Stimulated activated CD8-positive, alpha-beta memory T cell treated with anti-CD3 and anti-CD28 coated beads, Interleukin-15, amount 100 ng/mL, for 48 hours (primary cell): ENCODE measurements at regions not wholly inside any gene's neighbourhood (a gene's known extent, or its start where the extent isn't known, plus 50 kb on each side); places are given as distances from the start of the nearest gene placed in this dataset.

Experiments used
- DNase-seq, 2 donors: peaks; one replicate each; pipeline ENCODE4 v3.0.0-alpha.2; 2020; ENCODE audit warnings: low read depth in 2 of 2

GRCh38 chr6:140985679-140986275, 1146.9 kb upstream of the GJE1 start:
- DNase-seq: no peak

DNA sequence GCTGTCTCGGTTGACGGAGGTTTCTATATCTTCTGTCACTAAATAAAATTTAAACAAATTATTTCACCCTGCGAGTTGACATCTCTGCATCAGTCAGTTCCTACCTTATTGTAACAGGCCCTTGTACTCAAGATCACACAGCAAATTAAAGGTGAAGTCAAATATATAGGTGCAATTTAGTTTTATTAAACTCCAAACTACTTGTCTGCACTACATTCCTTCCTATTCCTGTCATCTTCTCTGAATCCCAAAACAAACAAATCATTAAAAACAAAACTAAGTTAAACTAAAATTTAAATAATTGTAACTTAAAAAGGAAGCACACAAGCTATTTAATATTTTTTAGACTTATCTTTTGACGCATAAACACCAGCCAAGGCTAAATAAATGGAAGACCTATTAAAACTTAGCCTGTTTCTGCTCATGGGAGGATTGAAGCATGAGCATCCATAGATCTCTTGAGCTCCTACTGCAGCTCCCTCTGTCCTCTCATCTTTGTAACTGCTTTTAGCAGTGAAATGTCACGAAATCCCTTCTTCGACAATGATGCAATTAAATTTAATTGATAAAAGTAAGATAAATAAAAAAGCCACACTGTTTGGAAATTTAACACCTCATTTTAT, 1152.3 kb upstream of the GJE1 start:
- DNase-seq: no peak

DNA sequence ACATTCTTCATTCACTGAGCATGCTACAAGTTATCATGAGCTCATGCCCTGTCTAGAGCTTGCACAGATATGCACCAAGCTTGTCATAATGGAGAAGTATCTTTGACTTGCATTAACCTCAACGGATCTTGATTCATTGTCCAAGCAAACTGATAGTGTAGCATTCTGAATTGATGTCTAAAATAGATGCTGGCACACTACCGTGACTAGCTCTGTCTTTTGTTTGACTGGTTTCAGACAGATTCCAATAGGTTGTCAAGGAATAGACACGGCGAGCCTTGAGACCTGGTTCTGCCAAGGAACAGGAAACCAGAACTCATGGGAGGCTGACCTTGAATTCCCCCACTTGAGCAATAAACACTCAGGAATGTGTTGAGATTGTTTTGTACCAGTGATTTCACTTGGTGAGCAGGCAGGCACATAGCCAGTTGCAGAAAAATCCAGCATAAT, 1153.1 kb upstream of the GJE1 start:
- no peak for DNase-seq

DNA sequence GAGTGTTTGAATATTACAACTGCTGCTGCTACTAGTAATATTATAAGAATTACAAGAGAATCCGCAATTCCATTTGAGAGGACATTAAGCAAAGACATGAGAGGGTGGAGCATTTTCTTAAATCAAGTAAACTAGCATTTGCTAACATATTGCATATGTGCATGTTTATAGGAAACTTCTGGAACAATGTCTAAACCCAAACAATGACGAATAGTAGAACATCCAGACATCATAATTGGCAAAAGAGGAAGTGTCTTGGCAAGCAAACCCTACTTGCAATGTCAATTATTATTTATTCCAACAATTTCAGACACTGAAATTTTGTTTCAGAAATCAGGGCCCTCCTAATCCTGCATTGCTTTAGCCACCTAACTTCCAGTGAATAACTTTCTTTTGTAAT, 1155.3 kb upstream of the GJE1 start:
- no peak for DNase-seq

- DNase-seq: no peak
These were observed 1155.9 kb upstream of the GJE1 start for GRCh38 chr6:140976806-140977205.

GRCh38 chr6:140970485-140970884, 1162.2 kb upstream of the GJE1 start:
- DNase-seq: no peak

GRCh38 chr6:140968062-140968461, 1164.7 kb upstream of the GJE1 start:
- no peak for DNase-seq

DNA sequence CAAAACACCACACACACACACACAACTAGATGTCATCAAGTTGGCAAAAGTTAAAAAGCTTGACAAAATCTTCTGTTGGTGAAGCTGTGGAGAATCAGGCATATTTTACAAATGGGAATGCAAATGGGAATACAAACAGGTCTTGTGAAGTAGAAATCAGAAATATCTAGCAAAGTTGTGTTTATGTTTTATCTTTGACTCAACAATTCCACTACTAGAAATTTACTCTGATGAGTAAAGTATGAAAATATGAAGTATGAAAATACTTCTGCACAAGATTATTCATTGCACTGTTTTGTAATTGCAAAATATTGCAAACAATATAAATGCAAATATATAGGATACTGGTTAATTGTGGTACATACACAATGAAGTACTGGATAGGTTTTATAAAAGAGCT, 1166.0 kb upstream of the GJE1 start:
- no peak for DNase-seq

DNA sequence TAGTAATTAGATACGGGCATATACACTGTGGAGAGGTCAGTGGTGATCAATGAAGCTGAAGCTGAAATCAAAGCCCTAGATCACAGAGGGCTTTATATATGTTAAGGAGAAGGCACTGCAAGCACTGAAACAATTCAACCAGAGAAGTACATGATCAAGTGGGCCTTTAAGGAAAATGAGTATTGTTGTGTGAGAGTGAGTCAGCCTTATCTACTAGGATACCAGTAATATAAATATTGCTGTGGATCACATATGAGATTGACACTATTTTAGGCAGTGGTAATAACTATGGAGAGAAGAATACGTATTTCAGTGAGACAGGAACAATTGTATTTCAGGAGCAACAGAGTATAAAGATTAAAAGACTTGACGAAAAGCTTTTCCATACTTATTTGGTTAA, 1172.2 kb upstream of the GJE1 start:
- no peak for DNase-seq

- DNase-seq: no peak
These were observed 1175.3 kb upstream of the GJE1 start for GRCh38 chr6:140957386-140957785.

DNA sequence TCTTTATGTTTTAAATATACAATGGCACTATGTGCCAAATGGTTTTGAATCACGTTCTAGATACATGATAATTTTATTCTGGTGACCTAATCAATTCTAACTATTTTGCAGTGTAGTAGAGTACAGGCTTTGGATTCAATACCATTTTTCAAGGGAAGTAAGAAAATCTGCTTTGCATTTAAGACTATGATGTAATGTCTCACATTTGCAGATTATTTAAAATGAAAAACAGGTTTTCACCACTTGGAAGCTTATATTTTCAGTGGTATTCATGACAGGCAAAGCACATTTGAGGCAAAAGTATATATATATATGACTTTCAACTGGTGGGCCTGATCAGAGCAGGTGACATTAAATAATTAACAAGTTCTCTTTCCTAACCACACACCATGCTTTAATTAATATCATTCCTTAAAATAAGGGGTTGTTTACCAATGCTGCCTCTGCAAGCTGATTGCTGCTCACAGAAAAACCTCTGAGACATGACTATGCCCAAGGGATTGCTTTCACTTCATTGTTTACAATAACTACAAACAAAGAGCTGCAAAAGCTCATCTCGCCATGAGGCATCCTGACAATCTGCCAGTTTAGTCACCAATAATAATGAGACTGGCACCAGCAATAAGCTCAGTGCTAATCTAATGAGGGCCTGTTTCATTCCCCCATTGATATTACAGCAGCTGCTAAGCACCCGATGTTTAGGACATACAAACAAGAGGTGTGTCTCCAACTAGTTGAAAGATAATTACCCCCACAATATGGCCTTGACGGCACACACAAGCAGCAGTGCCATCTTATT, 1176.0 kb upstream of the GJE1 start:
- DNase-seq: no peak

GRCh38 chr6:140940251-140940925, 1192.3 kb upstream of the GJE1 start:
- no peak for DNase-seq

DNA sequence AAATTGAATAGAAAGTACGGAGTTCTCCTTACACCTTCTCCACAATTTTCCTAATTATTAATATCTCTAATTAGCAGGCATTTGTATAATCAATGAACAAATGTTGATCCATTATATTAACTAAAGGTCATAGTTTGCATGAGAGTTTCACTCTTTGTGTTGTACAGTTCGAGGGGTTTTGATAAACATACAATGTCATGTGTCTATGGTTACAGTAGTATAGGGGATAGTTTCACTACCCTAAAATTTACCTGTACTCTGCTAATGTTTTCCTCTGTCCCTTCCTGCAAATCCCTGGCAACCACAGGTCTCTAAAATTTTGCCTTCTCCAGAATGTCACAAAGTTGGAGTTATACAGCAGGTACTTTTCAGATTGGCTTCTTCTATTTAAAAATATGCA, 1199.8 kb upstream of the GJE1 start:
- DNase-seq: no peak

DNA sequence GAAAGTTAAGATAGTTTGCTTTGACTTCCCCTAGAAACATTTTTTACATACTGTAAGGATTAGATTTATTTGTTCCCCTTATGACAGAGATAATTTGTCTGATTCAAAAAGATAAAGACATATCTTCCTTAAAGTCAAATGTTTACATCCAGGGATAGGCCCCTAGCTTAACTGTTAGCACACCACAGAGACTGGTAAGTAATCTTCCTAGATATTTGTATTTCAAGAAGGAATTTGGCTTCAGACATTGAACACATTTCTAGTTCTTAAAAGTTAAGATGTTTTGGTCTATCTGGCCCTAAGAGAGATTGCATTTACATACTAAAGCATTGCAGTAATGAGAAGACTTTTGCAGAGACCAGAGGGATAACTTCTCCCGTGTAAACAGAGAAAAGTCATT, 1201.1 kb upstream of the GJE1 start:
- no peak for DNase-seq

DNA sequence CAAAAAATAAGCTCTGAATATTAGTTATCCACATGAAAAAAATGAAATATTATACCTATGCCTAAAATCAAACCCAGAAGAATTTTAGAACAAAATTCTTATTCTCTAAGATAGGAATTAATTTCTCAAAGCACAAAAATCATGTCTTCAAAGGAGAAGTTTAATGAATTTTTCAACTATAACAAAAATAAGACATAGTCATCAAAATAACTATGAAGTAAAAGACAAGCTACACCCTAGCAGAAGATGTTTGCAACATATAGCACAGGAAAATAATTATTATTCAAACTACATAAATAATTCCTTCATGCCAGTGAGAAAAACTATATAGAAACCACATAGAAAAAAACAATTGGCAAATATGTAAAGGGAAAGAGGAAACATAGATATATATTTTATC, 1203.6 kb upstream of the GJE1 start:
- no peak for DNase-seq

DNA sequence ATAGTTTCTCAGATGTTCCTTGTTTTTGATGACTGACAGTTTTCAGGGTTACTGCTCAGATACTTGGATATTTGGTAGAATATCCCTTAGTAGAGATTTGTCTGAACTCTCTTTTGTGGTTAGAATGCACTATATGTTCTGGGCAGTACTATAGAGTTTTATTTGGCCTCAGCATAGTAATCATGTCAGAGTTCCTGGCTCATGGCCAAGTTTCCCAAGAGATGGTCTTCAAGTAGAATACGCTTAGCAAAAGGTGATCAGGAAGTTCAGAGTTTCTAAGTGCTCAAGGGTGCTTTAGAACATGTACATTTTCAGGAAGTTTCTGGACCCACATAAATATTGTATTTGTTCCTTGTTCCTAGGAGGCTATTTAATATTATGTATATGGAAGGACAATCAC, 1209.7 kb upstream of the GJE1 start:
- DNase-seq: no peak

DNA sequence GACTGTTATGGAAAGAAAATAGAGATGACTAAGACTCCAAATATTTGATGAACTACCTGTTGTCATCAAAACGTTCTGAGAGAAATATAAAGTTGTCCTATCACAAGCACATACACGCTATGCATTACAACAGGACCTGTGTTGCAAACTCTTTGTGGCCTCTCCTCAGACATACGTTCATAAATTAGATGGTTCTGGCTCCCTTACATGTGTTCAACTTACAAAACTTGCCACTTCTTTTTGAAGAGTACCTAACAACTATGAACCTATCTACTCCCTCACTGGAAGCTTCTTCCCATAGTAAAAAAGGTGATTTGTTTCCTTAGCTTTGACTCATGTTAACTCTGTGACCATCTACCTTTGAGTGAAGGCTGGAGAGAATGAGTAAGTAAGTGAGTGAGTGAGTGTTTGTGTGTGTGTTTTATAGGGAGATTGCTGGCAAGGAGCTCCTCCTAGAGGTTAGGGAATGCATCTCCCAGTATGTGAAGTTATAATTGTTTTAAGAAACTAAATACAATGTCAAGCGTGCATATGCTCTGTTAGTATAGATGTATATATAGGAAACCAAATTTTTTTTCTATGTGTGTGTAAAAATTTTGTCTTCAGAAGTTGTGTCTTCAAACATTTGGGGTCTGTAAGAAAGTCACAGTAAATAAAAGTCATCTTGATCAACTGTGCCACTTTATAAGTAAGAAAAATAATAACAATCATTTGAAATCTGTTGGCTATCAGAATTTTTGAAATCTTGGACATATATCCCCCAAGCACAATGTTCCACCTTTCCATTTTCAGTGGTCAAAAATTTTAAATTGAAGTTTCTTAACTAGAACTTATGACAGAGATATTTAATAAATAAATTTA, 1211.1 kb upstream of the GJE1 start:
- no peak for DNase-seq

GRCh38 chr6:140917911-140918310, 1214.8 kb upstream of the GJE1 start:
- DNase-seq: no peak

GRCh38 chr6:140915551-140915950, 1217.2 kb upstream of the GJE1 start:
- no peak for DNase-seq

- no peak for DNase-seq
These were observed 1217.6 kb upstream of the GJE1 start for GRCh38 chr6:140915103-140915502.

DNA sequence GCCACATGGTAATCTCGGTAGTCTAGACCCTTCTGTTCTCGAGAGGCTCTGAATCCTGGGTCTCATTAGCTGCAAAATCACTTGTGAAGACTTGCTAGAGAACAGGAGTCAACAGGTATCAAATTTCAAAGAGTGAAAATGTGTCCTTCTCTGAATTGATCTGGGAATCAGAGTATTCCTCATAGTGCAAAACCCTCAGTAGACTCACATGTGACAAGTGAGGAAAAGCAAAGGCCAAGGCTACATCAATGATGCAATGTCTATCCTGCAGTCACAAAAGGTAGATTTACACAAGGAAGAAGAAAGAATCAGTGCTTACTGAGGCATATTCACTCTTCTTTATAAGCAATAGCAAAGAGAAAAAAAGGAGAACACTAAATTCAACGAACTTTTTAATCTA, 1220.0 kb upstream of the GJE1 start:
- no peak for DNase-seq

GRCh38 chr6:140909625-140910024, 1223.1 kb upstream of the GJE1 start:
- DNase-seq: no peak
